Ishikawa (cell line): ENCODE measurements at regions not wholly inside any gene's neighbourhood (a gene's known extent, or its start where the extent isn't known, plus 50 kb on each side); places are given as distances from the start of the nearest gene placed in this dataset.

Source experiments
- EP300 ChIP-seq: IDR thresholded peaks from 2 replicates; pipeline ENCODE4 v1.6.1; 2012; ENCODE audit warnings: borderline replicate concordance
- NFIC ChIP-seq: IDR thresholded peaks from 2 replicates; pipeline ENCODE4 v1.6.1; 2012
- TCF12 ChIP-seq: IDR thresholded peaks from 2 replicates; pipeline ENCODE4 v1.6.1; 2012; ENCODE audit warnings: low read depth

DNA sequence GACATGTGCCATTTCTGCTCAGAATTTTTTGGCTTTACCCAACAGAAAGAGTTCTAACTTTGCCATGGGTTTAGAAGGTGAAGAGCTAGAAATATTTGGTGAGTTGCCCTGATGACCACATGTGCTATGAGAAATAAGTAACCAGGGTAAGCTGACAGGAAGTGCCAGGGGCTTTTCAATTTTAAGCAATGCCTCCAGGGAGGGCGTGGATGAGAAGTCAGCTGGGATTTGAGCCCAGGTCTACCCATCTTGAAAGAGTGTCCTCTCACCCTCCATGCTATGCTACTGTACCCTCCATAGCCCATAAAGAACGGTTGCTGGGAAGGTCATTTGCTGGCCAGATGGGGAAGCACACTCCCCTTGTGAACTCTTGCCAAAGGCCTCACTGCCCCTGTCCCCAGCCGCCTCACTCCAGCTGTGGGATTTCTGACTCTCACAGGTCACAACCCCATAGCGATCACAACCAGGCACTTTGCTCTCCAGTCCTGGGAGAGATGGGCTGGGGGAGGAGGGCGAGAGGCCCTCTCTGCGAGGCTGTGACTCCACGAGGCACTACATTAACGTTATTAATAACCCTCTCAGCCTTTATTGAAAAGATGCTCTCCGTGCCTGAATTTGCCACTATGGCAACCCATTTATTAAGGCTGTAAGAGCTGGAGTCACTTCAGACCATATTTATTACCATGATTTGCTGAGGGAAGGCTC, 291.1 kb downstream of the DHX35 start:
- TF ChIP-seq NFIC (no peak), EP300 (no peak), TCF12 (no peak)
